Nephron progenitor cell (in vitro differentiated cells): ENCODE measurements at regions not wholly inside any gene's neighbourhood (a gene's known extent, or its start where the extent isn't known, plus 50 kb on each side); places are given as distances from the start of the nearest gene placed in this dataset.

ENCODE experiments used
- DNase-seq: peaks from one replicate; pipeline ENCODE4 v3.0.0; 2021
- H3K27ac Mint-ChIP-seq: 2 replicates; pipeline ENCODE4 v1.8.0; 2021; ENCODE audit warnings: mild to moderate bottlenecking, moderate library complexity, mixed read lengths
- H3K27me3 Mint-ChIP-seq: 2 replicates; pipeline ENCODE4 v1.8.0; 2021; ENCODE audit warnings: mild to moderate bottlenecking, low read depth, mixed read lengths; ENCODE audit not compliant: poor library complexity
- H3K36me3 Mint-ChIP-seq: 2 replicates; pipeline ENCODE4 v1.8.0; 2021; ENCODE audit warnings: low read depth, mixed read lengths
- H3K4me1 Mint-ChIP-seq: 2 replicates; pipeline ENCODE4 v1.8.0; 2021; ENCODE audit warnings: mixed read lengths
- H3K4me3 Mint-ChIP-seq: 2 replicates; pipeline ENCODE4 v1.8.0; 2021; ENCODE audit warnings: mild to moderate bottlenecking, moderate library complexity, mixed read lengths
- H3K9me3 Mint-ChIP-seq: 2 replicates; pipeline ENCODE4 v1.8.0; 2021; ENCODE audit warnings: mild to moderate bottlenecking, moderate library complexity, mixed read lengths
- CTCF ChIP-seq: fragments of 200-600 bp; sonication (generic); IDR thresholded peaks from 2 replicates; pipeline ENCODE4 v1.5.0; 2021; ENCODE audit warnings: antibody characterized with exemption

- H3K36me3 Mint-ChIP-seq, result no peaks in the 10 kb centered on the region
- TF ChIP-seq CTCF, result no peak
- no peak for DNase-seq
- H3K4me1 Mint-ChIP-seq, result no peaks in the 10 kb centered on the region
- H3K9me3 Mint-ChIP-seq, result peaks cover 46% of the 10 kb centered on the region
- no peak overlapping the region for H3K27ac Mint-ChIP-seq
- no peak overlapping the region for H3K4me3 Mint-ChIP-seq
- H3K27me3 Mint-ChIP-seq, result no peaks in the 10 kb centered on the region
Measured at GRCh38 chr18:67742954-67743353, 226.4 kb upstream of the DSEL start.

- no peaks in the 10 kb centered on the region for H3K27me3 Mint-ChIP-seq
- peaks cover 43% of the 10 kb centered on the region for H3K9me3 Mint-ChIP-seq
- no peak for DNase-seq
- no peak overlapping the region for H3K27ac Mint-ChIP-seq
- H3K36me3 Mint-ChIP-seq, result no peaks in the 10 kb centered on the region
- TF ChIP-seq CTCF, result no peak
- no peak overlapping the region for H3K4me3 Mint-ChIP-seq
- H3K4me1 Mint-ChIP-seq, result no peaks in the 10 kb centered on the region
Measured at GRCh38 chr18:67742525-67742924, 226.0 kb upstream of the DSEL start.

GRCh38 chr18:67735506-67735905, 219.0 kb upstream of the DSEL start:
- DNase-seq, result no peak
- H3K27me3 Mint-ChIP-seq, result no peaks in the 10 kb centered on the region

GRCh38 chr18:67733088-67733487, 216.6 kb upstream of the DSEL start:
- H3K27me3 Mint-ChIP-seq, result no peaks in the 10 kb centered on the region
- no peaks in the 10 kb centered on the region for H3K36me3 Mint-ChIP-seq
- no peaks in the 10 kb centered on the region for H3K9me3 Mint-ChIP-seq
- H3K4me1 Mint-ChIP-seq, result no peaks in the 10 kb centered on the region
- no peak for DNase-seq
- H3K4me3 Mint-ChIP-seq, result no peak overlapping the region
- no peak for TF ChIP-seq CTCF
- no peak overlapping the region for H3K27ac Mint-ChIP-seq

More at GRCh38 chr18:67735506-67735905, 219.0 kb upstream of the DSEL start:
- Mint-ChIP-seq H3K4me1 (no peaks in the 10 kb centered on the region), H3K27ac (no peak overlapping the region), H3K36me3 (no peaks in the 10 kb centered on the region), H3K4me3 (no peak overlapping the region), H3K9me3 (no peaks in the 10 kb centered on the region)
- TF ChIP-seq CTCF, result no peak

GRCh38 chr18:67731851-67732250, 215.3 kb upstream of the DSEL start:
- H3K4me1 Mint-ChIP-seq, result no peaks in the 10 kb centered on the region
- no peak overlapping the region for H3K4me3 Mint-ChIP-seq
- DNase-seq, result no peak
- TF ChIP-seq CTCF, result no peak
- no peaks in the 10 kb centered on the region for H3K27me3 Mint-ChIP-seq
- no peaks in the 10 kb centered on the region for H3K36me3 Mint-ChIP-seq
- no peak overlapping the region for H3K27ac Mint-ChIP-seq
- no peaks in the 10 kb centered on the region for H3K9me3 Mint-ChIP-seq

- no peak overlapping the region for H3K27ac Mint-ChIP-seq
- no peak overlapping the region for H3K4me3 Mint-ChIP-seq
- no peak for DNase-seq
- H3K4me1 Mint-ChIP-seq, result no peaks in the 10 kb centered on the region
- TF ChIP-seq CTCF, result no peak
- H3K36me3 Mint-ChIP-seq, result no peaks in the 10 kb centered on the region
- no peaks in the 10 kb centered on the region for H3K27me3 Mint-ChIP-seq
- H3K9me3 Mint-ChIP-seq, result no peaks in the 10 kb centered on the region
Measured at GRCh38 chr18:67730886-67731285, 214.4 kb upstream of the DSEL start.
